SK-N-MC (cell line): ENCODE measurements at regions not wholly inside any gene's neighbourhood (a gene's known extent, or its start where the extent isn't known, plus 50 kb on each side); places are given as distances from the start of the nearest gene placed in this dataset.

Source experiments
- DNase-seq: peaks from one replicate; pipeline ENCODE4 v3.0.0-alpha.2; 2011; ENCODE audit warnings: low read depth, low spot score
- H3K27ac ChIP-seq: fragments of 200-600 bp; sonication (generic); 2 replicates; pipeline ENCODE4 v1.5.1; 2016; ENCODE audit warnings: mixed run types
- H3K36me3 ChIP-seq: fragments of 200-600 bp; sonication (generic); 2 replicates; pipeline ENCODE4 v1.6.1; 2017; ENCODE audit warnings: antibody characterized with exemption, low read length, mixed read lengths; ENCODE audit not compliant: insufficient read depth
- H3K4me3 ChIP-seq: fragments of 200-600 bp; sonication (generic); 2 replicates; pipeline ENCODE4 v1.5.1; 2016
- H3K9ac ChIP-seq: fragments of 200-600 bp; sonication (generic); 2 replicates; pipeline ENCODE4 v1.8.0; 2017; ENCODE audit warnings: mixed run types, mixed read lengths; ENCODE audit not compliant: insufficient read length
- H3K9me3 ChIP-seq: fragments of 200-600 bp; sonication (generic); 2 replicates; pipeline ENCODE4 v1.6.1; 2017; ENCODE audit warnings: low read depth, mild to moderate bottlenecking, antibody characterized with exemption, low read length, moderate library complexity, mixed read lengths
- EZH2 ChIP-seq: fragments of 200-600 bp; sonication (generic); IDR thresholded peaks from one replicate; pipeline ENCODE4 v1.6.1; 2017; ENCODE audit warnings: antibody characterized with exemption
- FOXP2 ChIP-seq: optimal IDR thresholded peaks from 2 replicates; pipeline ENCODE3; 2011; ENCODE audit warnings: mild to moderate bottlenecking, moderate library complexity; ENCODE audit not compliant: insufficient read depth; ENCODE audit errors: extremely low read length, control extremely low read depth
- POLR2AphosphoS5 ChIP-seq: IDR thresholded peaks from 2 replicates; pipeline ENCODE4 v1.6.1; 2012; ENCODE audit warnings: mild to moderate bottlenecking, low read depth, low read length, borderline replicate concordance

DNA sequence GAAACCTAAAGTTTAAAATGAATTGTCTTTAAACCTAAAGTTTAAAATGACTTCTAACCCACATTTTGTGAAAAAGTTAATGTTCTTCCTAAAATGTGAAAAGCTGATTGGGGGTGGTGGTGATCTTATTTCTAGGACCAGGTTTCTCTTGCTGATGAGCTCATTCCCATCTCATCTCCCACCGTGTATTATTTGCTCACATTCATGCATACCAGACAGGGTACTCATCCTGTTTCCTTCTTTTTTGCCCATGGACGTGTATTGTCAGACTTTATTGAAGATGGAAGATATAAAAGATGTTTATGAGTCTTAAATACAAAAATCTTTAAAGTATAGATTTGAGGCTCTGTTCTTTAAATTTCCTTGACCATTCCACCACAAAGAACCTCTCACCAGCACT is 70.1 kb upstream of the MPHOSPH6 start:
- no peak for DNase-seq
- no peaks in the 10 kb centered on the region for H3K9me3 ChIP-seq
- no peaks in the 10 kb centered on the region for H3K36me3 ChIP-seq
- H3K9ac ChIP-seq: no peak overlapping the region
- no peak for TF ChIP-seq POLR2AphosphoS5
- TF ChIP-seq FOXP2: no peak
- TF ChIP-seq EZH2: no peak
- H3K27ac ChIP-seq: no peak overlapping the region
- H3K4me3 ChIP-seq: no peak overlapping the region

GRCh38 chr16:82236875-82237274 is 66.9 kb upstream of the MPHOSPH6 start:
- no peak for DNase-seq
- Histone ChIP-seq H3K9ac (no peak overlapping the region), H3K4me3 (no peak overlapping the region), H3K36me3 (no peaks in the 10 kb centered on the region), H3K9me3 (no peaks in the 10 kb centered on the region), H3K27ac (no peak overlapping the region)
- TF ChIP-seq POLR2AphosphoS5: no peak
- TF ChIP-seq FOXP2: no peak
- TF ChIP-seq EZH2: no peak

DNA sequence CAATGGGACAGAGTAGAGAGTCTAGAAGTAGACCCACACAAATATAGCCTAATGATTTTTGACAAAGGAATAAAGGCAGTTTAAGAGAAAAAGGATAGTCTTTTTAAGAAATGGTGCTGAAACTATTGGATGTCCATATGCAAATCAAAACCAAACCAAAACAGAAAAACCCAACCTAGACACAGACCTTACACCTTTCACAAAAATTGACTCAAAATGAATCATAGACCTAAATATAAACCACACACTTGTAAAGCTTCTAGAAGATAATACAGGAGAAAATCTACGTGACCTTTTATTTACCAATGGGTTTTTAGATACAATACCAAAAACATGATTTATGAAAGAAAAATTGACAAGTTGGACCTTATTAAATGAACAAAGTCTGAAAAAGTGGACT is 66.4 kb upstream of the MPHOSPH6 start:
- no peak for DNase-seq
- TF ChIP-seq FOXP2 (no peak), EZH2 (no peak), POLR2AphosphoS5 (no peak)
- Histone ChIP-seq H3K4me3 (no peak overlapping the region), H3K9ac (no peak overlapping the region), H3K36me3 (no peaks in the 10 kb centered on the region), H3K27ac (no peak overlapping the region), H3K9me3 (no peaks in the 10 kb centered on the region)

DNA sequence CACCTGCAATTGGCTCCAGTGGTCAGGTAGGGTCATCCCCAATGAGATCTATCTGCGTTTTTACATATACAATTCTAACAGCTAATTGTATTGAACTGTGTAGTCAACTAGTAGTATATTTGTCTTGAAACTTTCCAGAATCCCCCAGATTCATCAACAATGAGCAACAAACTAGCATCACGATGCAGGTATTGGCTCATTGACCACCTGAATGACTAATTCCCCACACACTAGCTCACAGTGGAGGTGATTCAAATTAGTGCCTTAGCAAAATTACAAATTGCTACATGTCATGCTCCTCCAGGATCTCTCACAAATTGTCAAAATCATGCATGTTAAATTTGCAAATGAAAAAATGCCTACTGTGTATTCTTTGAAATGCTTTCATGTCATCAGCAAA is 62.8 kb upstream of the MPHOSPH6 start:
- Histone ChIP-seq H3K4me3 (no peak overlapping the region), H3K9me3 (no peaks in the 10 kb centered on the region), H3K27ac (no peak overlapping the region), H3K9ac (no peak overlapping the region), H3K36me3 (no peaks in the 10 kb centered on the region)
- TF ChIP-seq POLR2AphosphoS5: no peak
- DNase-seq: no peak

DNA sequence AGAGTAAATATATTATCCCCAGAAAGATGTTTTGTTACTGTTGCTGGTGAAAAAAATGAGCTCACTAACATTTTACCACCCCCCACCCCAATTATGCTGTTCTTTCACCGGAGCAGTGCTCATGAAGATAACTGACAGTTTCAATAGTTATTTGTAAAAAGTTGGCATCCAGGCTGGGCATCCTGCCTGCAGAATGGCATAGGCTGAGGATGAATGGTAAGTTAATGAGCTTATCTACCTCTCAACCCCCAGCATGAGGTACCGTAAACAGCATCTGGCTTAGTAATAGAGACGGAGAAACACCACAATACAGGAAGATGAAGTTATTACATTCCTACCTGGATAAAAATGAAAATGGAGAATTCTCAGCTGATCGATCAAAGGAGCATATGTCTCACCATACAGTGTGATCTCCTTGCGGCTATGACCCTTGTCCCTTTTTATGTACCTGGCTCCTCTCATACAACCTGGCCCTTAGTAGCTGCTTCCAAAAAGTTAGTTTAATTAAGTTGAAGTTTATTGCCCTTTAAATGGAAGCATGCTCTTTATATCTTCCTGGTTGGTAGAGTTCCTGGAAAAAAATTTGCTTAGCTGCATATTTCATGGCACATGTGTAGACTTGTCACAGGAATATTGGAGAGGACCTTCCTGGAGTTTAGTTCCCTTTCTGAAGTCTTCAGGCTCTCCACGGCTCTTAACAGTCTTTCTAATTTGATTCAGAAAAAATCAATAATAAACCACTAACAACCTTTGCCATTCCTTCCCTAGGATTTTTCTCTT is 61.2 kb upstream of the MPHOSPH6 start:
- DNase-seq: no peak
- Histone ChIP-seq H3K9me3 (no peaks in the 10 kb centered on the region), H3K9ac (no peak overlapping the region)

GRCh38 chr16:82229800-82230619 is 60.0 kb upstream of the MPHOSPH6 start:
- Histone ChIP-seq H3K27ac (peak overlapping the region; percentile 46; the same call in 1 of the 2 replicates), H3K36me3 (no peaks in the 10 kb centered on the region), H3K4me3 (no peak overlapping the region), H3K9ac (no peak overlapping the region), H3K9me3 (no peaks in the 10 kb centered on the region)
- peak; percentile 55 for DNase-seq
- no peak for TF ChIP-seq FOXP2
- no peak for TF ChIP-seq POLR2AphosphoS5
- no peak for TF ChIP-seq EZH2

More for the DNA sequence above, 61.2 kb upstream of the MPHOSPH6 start:
- H3K27ac ChIP-seq: peak overlapping the region; percentile 26; the same call in 1 of the 2 replicates
- no peak overlapping the region for H3K4me3 ChIP-seq
- no peaks in the 10 kb centered on the region for H3K36me3 ChIP-seq
- TF ChIP-seq POLR2AphosphoS5 (no peak), FOXP2 (no peak), EZH2 (no peak)

- TF ChIP-seq POLR2AphosphoS5 (no peak), FOXP2 (no peak), EZH2 (no peak)
Measured at GRCh38 chr16:82226327-82226726, 56.3 kb upstream of the MPHOSPH6 start.

DNA sequence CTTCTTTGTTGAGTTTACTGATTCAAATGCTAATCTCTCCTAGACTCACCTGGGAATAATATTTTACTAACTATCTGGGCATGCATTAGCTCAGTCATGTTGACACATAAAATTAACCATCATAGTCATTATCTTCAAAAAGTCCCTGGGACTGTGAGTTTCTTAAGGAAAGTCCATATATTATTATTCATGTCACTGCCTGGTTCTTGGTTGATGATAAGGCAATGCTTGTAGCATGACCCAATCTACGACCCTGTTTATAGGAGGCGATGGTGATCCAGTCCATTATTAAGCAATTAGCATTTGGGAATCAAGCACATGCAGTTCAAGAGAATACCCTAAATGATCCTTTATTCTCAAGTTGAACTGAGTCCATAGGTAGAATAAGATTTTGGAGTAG is 54.8 kb upstream of the MPHOSPH6 start:
- H3K36me3 ChIP-seq: no peaks in the 10 kb centered on the region
- H3K4me3 ChIP-seq: no peak overlapping the region
- no peaks in the 10 kb centered on the region for H3K9me3 ChIP-seq
- H3K27ac ChIP-seq: no peak overlapping the region
- DNase-seq: no peak
- no peak for TF ChIP-seq POLR2AphosphoS5
- no peak for TF ChIP-seq EZH2
- TF ChIP-seq FOXP2: no peak
- H3K9ac ChIP-seq: no peak overlapping the region

More at GRCh38 chr16:82226327-82226726, 56.3 kb upstream of the MPHOSPH6 start:
- H3K27ac ChIP-seq: no peak overlapping the region
- no peak overlapping the region for H3K9ac ChIP-seq
- no peak overlapping the region for H3K4me3 ChIP-seq
- no peak for DNase-seq
- H3K9me3 ChIP-seq: no peaks in the 10 kb centered on the region
- no peaks in the 10 kb centered on the region for H3K36me3 ChIP-seq
